ENCODE measurements at regions not wholly inside any gene's neighbourhood (a gene's known extent, or its start where the extent isn't known, plus 50 kb on each side); places are given as distances from the start of the nearest gene placed in this dataset.

DNA sequence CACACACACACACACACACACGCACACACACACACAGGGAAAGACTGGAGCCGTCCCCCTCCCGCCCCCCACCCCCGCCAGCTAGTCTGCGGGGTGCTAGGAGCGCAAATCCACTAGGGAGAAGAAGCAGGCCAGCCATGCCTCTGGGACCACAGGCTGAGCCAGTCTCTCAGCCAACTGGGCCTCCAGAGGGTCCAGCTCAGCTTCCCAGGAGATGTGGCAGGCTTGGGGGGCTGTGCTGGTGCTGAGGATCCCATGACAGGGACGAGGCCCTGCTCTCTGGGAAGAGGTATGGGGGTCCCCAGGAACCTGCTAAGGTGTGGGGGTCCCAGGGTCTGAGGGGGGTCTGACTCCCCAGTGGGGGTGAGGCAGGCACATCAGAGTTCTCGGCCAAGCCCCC is 133.5 kb downstream of the NCOR2 start:
- DNase-seq (ENCODE audit: low spot score), result no peak
- TF ChIP-seq, protein P1, sequence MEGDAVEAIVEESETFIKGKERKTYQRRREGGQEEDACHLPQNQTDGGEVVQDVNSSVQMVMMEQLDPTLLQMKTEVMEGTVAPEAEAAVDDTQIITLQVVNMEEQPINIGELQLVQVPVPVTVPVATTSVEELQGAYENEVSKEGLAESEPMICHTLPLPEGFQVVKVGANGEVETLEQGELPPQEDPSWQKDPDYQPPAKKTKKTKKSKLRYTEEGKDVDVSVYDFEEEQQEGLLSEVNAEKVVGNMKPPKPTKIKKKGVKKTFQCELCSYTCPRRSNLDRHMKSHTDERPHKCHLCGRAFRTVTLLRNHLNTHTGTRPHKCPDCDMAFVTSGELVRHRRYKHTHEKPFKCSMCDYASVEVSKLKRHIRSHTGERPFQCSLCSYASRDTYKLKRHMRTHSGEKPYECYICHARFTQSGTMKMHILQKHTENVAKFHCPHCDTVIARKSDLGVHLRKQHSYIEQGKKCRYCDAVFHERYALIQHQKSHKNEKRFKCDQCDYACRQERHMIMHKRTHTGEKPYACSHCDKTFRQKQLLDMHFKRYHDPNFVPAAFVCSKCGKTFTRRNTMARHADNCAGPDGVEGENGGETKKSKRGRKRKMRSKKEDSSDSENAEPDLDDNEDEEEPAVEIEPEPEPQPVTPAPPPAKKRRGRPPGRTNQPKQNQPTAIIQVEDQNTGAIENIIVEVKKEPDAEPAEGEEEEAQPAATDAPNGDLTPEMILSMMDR (IDR thresholded peaks at IDR 0.05; ENCODE audit: borderline replicate concordance, control extremely low read depth, extremely low read depth, insufficient read depth, missing control alignments), result no peak
- in situ Hi-C loops (cut with MboI; ENCODE audit: low sequenced_read_pairs, unreplicated experiment), result no loop called here

DNA sequence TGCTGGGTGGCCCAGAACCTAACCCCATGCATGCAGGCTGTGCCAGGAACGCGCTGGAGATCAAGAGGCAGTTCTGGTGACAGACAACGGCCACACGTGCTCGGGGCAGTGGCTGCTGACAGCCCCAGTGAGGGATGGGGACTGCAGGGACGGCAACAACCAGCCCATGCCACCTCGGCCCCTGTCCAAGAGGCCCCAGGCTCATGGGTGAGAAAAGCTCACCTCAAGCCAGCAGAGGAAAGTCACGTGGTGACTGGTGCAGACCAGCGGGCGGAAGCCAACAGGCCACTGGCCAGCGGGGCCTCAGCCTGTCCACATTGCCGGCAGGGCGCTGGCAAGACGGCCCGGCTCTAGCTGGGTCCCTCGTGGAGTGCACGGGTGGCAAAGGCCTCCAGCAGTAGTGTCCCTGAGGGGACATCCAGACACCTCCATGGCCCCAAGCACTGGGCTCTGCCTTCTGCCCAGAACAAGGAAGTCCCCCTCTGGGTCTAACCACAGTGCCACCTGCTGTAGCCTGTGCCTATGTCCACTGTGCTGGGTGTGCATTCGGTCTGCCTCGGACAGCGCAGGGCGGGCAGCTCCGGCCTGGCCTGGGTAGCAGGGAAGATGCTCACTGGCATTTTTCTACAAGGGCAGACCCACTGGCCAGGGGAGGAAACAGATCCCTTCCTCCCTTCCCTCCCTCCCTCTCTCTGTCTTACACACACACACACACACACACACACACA is 134.1 kb downstream of the NCOR2 start:
- in situ Hi-C loops (cut with MboI; ENCODE audit: low sequenced_read_pairs, unreplicated experiment), result no loop called here
- DNase-seq (ENCODE audit: low spot score), result no peak
- TF ChIP-seq, protein P1 (IDR thresholded peaks at IDR 0.05; ENCODE audit: borderline replicate concordance, control extremely low read depth, extremely low read depth, insufficient read depth, missing control alignments), result no peak

DNA sequence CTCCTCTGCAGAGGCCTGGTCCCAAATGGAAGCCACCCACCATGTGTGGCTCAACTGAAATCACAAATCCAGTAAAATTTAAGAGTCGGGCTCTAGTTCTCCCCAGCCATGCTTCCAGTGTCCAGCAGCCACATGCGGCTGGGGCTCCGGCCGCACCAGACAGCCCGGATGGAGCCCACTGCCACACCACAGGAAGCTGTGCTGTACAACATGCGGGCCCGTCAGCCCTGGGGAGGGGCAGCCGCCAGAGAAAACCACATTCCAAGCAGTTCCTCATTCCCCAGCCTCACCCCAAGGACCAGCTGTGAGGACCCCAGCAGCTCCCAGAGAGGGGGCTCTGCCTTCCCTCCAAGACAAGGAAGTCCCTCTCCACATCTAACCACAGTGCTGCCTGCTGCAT is 135.0 kb downstream of the NCOR2 start:
- DNase-seq (ENCODE audit: low spot score), result no peak
- TF ChIP-seq, protein P1 (IDR thresholded peaks at IDR 0.05; ENCODE audit: borderline replicate concordance, control extremely low read depth, extremely low read depth, insufficient read depth, missing control alignments), result no peak
- in situ Hi-C loops (cut with MboI; ENCODE audit: low sequenced_read_pairs, unreplicated experiment), result no loop called here

DNA sequence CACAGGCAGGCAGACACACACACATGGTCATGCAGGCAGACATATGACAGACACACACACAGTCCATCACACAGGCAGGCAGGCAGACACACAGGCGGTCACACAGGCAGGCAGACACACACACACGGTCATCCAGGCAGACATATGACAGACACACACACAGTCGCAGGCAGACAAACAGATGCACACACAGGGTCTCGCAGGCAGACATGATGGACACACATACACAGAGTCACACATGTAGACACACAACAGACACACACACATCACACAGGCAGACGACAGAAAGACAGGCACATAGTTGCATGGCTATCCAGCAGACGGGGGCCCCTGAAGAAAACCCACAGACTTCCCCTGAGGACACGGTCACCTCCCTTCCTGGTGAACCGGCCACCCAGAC is 135.4 kb downstream of the NCOR2 start:
- in situ Hi-C loops (cut with MboI; ENCODE audit: low sequenced_read_pairs, unreplicated experiment), result no loop called here
- TF ChIP-seq, protein P1 (IDR thresholded peaks at IDR 0.05; ENCODE audit: borderline replicate concordance, control extremely low read depth, extremely low read depth, insufficient read depth, missing control alignments), result no peak
- DNase-seq (ENCODE audit: low spot score), result no peak

DNA sequence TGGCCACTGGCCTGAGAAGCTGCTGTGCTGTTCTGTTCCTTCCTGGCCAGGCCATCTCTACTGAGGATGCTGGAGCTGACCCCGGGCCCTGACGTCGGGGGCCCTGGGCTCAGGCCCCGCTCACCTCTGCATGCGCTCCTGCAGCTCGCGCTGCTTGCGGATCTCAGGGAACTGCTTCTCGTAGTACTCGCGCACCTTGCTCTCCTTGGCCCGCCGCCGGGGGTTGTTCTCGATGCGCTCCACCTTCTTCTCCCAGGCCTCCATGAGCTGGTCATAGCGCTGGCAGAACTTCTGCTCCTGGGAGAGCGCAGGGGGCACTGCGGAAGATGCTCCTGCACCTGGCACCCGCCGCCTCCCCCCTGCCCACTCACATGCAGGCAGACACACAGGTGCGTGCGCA is 135.6 kb downstream of the RFLNA start:
- TF ChIP-seq, protein P1 (IDR thresholded peaks at IDR 0.05; ENCODE audit: borderline replicate concordance, control extremely low read depth, extremely low read depth, insufficient read depth, missing control alignments), result no peak
- in situ Hi-C loops (cut with MboI; ENCODE audit: low sequenced_read_pairs, unreplicated experiment), result no loop called here

DNA sequence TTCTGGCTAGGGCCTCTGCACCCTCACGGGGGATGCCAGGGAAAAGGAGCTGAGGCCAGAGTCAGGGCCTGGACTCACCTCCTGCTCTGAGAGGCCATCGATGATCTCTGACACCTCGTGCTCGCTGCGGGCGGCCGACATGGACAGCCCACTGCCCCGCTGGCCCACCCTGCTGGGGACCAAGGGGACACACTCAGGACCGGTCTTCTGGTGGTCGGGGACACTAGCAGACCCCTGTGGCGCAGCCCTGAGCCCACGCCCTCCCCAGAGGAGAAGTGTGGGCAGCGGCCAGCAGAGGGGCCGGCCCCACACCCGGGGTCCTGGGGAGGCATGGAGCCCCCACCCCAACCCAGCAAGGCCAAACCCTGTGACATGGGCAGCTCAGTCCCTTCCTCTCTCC is 134.6 kb downstream of the RFLNA start:
- DNase-seq (ENCODE audit: low spot score), result no peak
- TF ChIP-seq, protein P1 (IDR thresholded peaks at IDR 0.05; ENCODE audit: borderline replicate concordance, control extremely low read depth, extremely low read depth, insufficient read depth, missing control alignments), result no peak
- in situ Hi-C loops (cut with MboI; ENCODE audit: low sequenced_read_pairs, unreplicated experiment), result no loop called here

More for the DNA sequence above, 135.6 kb downstream of the RFLNA start:
- DNase-seq (ENCODE audit: low spot score), result no peak

Data from GM13976 (cell line).